ENCODE measurements at regions not wholly inside any gene's neighbourhood (a gene's known extent, or its start where the extent isn't known, plus 50 kb on each side); places are given as distances from the start of the nearest gene placed in this dataset.

GRCh38 chr10:130512936-130513335, 376.7 kb downstream of the GLRX3 start:
- no peaks in the 10 kb centered on the region for H3K9me3 ChIP-seq (ENCODE audit: low read depth, low read length, poor library complexity, severe bottlenecking)
- intact Hi-C loops (cut with micrococcal nuclease; ENCODE audit: unreplicated experiment), result no loop called here
- no peaks in the 10 kb centered on the region for H3K4me1 ChIP-seq (ENCODE audit: insufficient read depth, low read length, poor library complexity, severe bottlenecking)
- H3K36me3 ChIP-seq (ENCODE audit: insufficient read depth, low read length, poor library complexity, severe bottlenecking), result no peaks in the 10 kb centered on the region
- BruUV-seq (replicated peaks), result no TSS peak
- no peak overlapping the region for H3K27ac ChIP-seq (ENCODE audit: low read depth, low read length, poor library complexity, severe bottlenecking)
- TF ChIP-seq CTCF (conservative IDR thresholded peaks at IDR 0.05; ENCODE audit: low read depth, low read length), result no peak
- no peak for TF ChIP-seq EZH2 (IDR thresholded peaks at IDR 0.05; ENCODE audit: borderline replicate concordance, low read depth, low read length, poor library complexity, severe bottlenecking)
- ChIA-PET CTCF (no interaction called here), POLR2A (ENCODE audit: low non-redundant PET) (no interaction called here)
- DNase-seq (ENCODE audit: low spot score), result no peak
- peaks cover 11% of the 10 kb centered on the region for H3K27me3 ChIP-seq (replicated peaks; ENCODE audit: insufficient read depth, low read depth, low read length, poor library complexity)
- H3K4me3 ChIP-seq (ENCODE audit: low read depth, low read length, poor library complexity, severe bottlenecking), result no peak overlapping the region

- Histone ChIP-seq H3K9me3 (ENCODE audit: low read depth, low read length, poor library complexity, severe bottlenecking) (no peaks in the 10 kb centered on the region), H3K4me3 (ENCODE audit: low read depth, low read length, poor library complexity, severe bottlenecking) (no peak overlapping the region), H3K27me3 (replicated peaks; ENCODE audit: insufficient read depth, low read depth, low read length, poor library complexity) (peaks cover 2% of the 10 kb centered on the region), H3K4me1 (ENCODE audit: insufficient read depth, low read length, poor library complexity, severe bottlenecking) (no peaks in the 10 kb centered on the region), H3K27ac (ENCODE audit: low read depth, low read length, poor library complexity, severe bottlenecking) (no peak overlapping the region), H3K36me3 (ENCODE audit: insufficient read depth, low read length, poor library complexity, severe bottlenecking) (no peaks in the 10 kb centered on the region)
- CTCF ChIA-PET, result no interaction called here
- intact Hi-C loops (cut with micrococcal nuclease; ENCODE audit: unreplicated experiment), result no loop called here
- POLR2A ChIA-PET (ENCODE audit: low non-redundant PET), result no interaction called here
- TF ChIP-seq CTCF (conservative IDR thresholded peaks at IDR 0.05; ENCODE audit: low read depth, low read length) (no peak), EZH2 (IDR thresholded peaks at IDR 0.05; ENCODE audit: borderline replicate concordance, low read depth, low read length, poor library complexity, severe bottlenecking) (no peak)
- no TSS peak for BruUV-seq (replicated peaks)
- no peak for DNase-seq (ENCODE audit: low spot score)
These were observed 377.7 kb downstream of the GLRX3 start for GRCh38 chr10:130513686-130514476.

- POLR2A ChIA-PET (ENCODE audit: low non-redundant PET), result no interaction called here
- Histone ChIP-seq H3K4me3 (ENCODE audit: low read depth, low read length, poor library complexity, severe bottlenecking) (no peak overlapping the region), H3K27ac (ENCODE audit: low read depth, low read length, poor library complexity, severe bottlenecking) (no peak overlapping the region), H3K27me3 (replicated peaks; ENCODE audit: insufficient read depth, low read depth, low read length, poor library complexity) (peaks cover 9% of the 10 kb centered on the region), H3K36me3 (ENCODE audit: insufficient read depth, low read length, poor library complexity, severe bottlenecking) (no peaks in the 10 kb centered on the region), H3K4me1 (ENCODE audit: insufficient read depth, low read length, poor library complexity, severe bottlenecking) (no peaks in the 10 kb centered on the region), H3K9me3 (ENCODE audit: low read depth, low read length, poor library complexity, severe bottlenecking) (no peaks in the 10 kb centered on the region)
- CTCF ChIA-PET, result no interaction called here
- DNase-seq (ENCODE audit: low spot score), result no peak
- intact Hi-C loops (cut with micrococcal nuclease; ENCODE audit: unreplicated experiment), result no loop called here
- TF ChIP-seq EZH2 (IDR thresholded peaks at IDR 0.05; ENCODE audit: borderline replicate concordance, low read depth, low read length, poor library complexity, severe bottlenecking) (no peak), CTCF (conservative IDR thresholded peaks at IDR 0.05; ENCODE audit: low read depth, low read length) (no peak)
- no TSS peak for BruUV-seq (replicated peaks)
These were observed 379.5 kb downstream of the GLRX3 start for GRCh38 chr10:130515670-130516069.

Measured in A673 (cell line).